Stimulated activated CD4-positive, alpha-beta T cell treated with anti-CD3 and anti-CD28 coated beads, Interleukin-2, amount 100 ng/mL, for 48 hours (primary cell): ENCODE measurements at regions not wholly inside any gene's neighbourhood (a gene's known extent, or its start where the extent isn't known, plus 50 kb on each side); places are given as distances from the start of the nearest gene placed in this dataset.

Experiments used
- DNase-seq, 2 donors: peaks; one replicate each; pipeline ENCODE4 v3.0.0-alpha.2; 2020

DNA sequence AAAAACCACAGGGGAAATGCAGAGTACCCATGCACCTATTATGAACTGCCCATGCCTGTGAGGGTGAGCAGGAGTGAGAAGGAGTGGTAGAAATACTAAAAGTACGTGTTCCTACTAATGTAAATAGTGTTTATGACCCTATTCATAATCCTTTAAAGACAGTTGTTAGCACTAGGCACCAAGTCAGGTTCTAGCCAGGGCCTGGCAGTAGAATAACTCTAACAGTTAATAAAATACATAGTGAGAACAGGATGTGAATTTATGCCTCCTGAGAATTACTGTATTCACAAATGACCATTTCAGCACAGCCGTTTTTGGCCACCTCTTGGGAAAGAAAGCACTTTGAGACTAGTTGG lies 103.2 kb upstream of the TARS1 start:
- no peak for DNase-seq

DNA sequence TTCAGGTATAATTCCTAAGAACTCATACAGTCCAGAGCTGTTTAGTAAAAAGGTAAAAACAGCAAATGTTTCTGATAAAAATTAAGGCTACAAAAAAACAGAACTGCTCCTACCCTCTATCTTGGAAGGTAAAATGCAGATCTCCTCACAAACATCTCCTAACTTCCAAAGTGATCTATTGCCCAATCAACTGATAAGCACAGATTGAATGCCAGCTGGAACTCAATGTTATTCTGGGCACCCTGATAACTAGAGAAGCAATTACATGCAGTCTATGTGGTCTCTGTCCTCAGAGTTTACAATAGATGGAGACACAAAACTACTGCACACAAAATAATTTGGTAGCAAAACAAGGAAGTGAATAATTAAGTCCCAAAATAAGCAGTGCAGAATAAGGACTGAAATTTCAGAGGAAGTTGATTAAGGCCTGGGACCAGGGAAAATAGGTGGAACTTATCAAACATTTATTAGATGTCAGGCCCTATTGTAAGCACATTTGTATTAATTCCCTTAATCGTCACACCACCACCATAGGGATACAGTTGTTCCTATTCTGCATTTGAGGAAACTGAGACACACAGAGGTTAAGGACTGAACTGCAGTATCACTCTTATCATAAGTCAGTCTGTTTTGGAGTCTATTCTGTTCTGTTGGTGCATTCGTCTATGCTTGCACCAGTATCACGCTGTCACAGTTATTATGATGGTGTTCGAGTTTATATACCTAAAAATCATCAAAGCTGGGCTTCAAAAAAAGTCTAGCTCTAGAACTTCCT lies 102.2 kb upstream of the TARS1 start:
- no peak for DNase-seq

DNA sequence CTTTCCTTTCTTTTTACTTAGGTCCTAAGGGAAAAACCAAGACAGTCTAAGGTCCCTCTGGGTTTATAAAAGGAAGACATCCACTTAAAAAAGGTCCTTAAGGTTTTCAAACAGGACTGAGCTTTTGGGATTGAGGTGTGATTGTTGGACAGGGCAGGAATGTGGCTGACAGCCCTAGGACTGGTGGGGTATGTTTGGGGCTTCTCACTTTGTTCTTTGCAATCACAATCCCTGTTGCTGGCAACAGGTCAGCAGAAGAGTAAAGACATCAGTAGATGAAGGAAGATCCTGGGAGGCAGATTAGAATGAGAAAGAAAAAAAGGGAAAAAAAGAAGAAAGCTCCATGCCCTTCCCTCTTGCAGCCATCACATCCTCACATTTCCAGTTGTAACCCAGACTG lies 101.4 kb upstream of the TARS1 start:
- DNase-seq: no peak

DNA sequence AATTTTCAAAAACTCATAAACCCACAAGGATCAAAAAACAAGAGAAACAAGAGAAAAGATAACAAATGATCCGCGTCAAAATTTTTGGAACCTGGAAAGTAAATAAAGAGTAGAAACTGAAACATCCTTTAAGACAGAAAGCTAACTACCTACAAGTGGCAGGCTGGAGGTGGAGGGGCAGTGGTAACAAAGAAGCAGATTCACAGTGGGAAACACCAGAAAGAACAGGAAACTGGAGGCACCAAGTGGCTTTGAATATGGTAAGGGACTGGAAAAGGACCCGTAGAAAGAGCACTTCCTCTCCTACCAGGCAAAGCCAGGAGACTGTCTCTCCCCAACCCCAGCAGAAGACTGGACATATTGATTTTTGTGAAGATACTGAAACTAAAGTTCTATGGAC lies 100.6 kb upstream of the TARS1 start:
- DNase-seq: no peak

DNA sequence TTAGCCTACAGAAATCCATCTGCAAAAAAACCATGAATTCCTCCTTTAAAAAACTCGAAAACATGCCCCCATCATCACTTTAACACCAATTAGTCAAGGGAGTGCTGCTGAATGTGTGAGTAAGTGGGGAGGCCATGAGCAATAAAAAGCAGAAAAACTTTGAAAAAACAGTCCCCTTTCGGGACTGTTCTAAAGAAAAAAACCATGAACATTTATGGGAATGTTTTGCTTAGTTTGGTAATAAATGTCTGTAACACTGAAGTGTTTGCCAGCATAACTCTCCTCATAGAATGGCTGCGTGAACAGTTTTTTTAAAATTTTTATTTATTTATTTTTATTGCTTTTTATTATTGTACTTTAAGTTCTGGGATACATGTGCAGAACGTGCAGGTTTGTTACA lies 99.4 kb upstream of the TARS1 start:
- DNase-seq: no peak

DNA sequence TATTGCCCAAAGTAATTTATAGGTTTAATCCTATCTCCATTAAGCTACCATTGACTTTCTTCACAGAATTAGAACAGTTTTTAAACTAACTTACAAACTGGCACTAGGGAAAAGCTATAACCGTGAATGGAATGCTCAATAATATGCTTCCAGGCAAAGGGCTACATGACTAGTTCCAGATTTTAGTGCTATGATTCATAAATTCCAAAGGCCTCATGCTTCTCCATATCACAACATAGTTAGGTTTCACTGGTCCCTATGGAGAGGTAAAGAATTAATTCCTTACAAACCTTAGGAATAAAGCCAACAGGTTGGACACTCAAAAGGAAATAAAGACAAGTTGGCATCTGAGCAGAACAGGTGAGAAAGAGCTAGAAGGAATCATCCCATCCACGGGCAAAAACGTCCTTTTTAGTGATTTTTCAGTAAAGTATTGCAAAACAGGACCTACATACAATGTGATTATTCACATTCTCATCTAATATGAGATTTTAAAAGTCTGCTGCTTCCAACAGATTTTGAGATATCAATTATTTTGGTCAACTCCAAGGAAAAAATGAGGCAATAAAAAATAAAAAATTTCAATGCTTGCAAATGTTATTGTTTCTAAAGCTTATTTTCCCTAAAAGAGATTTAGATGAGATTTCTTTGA lies 97.0 kb upstream of the TARS1 start:
- DNase-seq: no peak

DNA sequence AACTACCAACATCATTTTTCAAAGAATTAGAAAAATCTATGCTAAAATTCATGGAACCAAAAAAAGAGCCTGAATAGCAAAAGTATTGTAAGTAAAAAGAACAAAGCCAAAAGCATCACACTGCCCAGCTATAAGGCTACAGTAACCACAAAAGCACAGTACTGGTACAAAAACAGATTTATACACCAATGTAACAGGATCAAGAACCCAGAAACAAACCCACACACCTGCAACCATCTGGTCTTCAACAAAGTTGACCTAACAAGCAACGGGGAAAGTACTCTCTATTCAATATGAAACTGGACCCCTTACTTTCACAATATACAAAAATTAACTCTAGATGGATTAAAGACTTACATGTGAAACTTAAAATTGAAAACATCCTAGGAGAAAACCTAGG lies 94.2 kb upstream of the TARS1 start:
- DNase-seq: no peak

DNA sequence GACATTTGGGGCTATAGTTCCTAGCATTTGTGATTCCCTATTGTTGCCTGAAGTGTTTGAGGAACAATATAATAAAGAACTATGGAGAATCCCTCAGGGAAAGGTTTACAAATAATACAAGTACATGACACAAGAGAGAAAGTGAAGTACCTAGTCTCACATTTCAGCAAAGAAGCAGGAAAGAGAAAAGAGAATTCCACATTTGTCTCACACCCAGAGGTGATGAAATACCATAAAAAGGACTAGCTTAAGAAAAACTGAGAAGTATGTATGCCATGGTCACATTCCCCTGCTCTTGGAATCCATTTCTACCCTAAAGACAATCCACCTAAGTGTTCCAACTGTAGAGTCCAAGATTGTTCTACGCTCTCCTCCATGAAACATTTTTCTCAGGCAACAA lies 79.0 kb upstream of the TARS1 start:
- no peak for DNase-seq

DNA sequence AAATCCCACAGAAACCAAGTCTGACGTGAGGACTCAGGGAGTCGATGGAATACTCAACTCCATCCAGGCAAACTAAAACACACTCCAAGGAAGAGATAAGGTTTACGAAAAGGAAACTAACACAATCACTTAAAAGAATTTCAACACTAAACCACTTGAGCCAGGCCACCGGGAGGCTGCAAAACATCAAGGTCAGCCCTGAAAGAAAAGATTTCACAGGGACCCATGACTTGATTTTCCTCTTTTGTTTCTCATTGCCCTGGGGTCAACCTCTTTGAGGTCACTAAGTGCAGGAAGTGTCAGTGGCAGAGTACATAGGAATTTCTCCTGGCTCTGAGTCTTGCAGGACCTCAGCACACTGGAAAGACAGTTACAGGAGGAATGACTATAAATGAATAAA lies 77.8 kb upstream of the TARS1 start:
- no peak for DNase-seq

DNA sequence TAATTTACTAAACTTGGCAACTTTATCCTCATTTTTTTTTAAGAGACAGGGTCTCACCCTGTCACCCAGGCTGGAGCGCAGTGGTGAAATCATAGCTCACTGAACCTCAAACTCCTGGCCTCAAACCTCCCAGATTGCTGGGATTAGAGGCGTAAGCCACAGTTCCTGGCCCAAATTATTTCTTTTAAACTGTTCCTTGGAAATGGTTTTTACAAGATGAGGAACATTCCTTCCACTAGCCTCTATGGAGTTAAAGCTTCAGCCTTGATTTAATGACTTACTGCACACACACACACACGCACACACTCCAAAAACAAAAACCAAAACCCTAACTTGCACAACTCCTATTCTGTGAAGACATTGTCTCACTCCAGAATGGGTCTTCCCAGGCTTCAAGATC lies 77.2 kb upstream of the TARS1 start:
- DNase-seq: no peak

DNA sequence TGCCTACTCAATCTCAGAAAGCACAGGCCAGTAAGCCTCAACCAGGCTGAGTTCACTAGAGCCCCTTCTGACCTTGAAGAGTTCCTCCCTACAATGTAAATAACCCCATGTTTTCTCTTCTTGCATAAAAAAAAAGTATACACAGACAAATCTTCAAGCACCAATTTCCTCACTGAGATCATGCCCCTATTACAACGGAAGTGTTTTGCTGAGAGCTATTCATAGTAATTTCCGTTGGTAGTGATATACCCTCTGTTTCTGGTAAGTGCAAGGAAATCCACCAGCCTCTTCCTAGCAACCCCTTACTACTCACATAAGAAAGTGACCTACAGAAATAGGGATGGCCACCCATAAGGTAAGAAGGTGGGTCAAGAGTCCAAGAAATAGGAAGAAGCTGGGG lies 76.4 kb upstream of the TARS1 start:
- DNase-seq: no peak

DNA sequence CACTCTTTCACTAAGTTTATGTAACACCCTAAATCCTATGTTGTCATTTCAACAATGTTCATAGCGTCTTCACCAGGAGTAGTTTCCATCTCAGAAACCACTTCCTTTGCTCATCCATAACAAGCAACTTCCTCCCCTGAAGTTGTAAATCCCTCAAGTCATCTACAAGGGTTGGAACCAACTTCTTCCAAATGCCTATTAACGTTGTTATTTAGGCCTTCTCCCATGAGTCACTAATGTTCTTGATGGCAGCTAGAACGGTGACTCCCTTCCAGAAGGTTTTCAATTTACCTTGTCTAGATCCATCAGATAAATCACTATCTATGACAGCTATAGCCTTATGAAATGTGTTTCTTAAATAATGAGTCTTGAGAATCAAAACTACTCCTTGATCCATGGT lies 73.3 kb upstream of the TARS1 start:
- no peak for DNase-seq

DNA sequence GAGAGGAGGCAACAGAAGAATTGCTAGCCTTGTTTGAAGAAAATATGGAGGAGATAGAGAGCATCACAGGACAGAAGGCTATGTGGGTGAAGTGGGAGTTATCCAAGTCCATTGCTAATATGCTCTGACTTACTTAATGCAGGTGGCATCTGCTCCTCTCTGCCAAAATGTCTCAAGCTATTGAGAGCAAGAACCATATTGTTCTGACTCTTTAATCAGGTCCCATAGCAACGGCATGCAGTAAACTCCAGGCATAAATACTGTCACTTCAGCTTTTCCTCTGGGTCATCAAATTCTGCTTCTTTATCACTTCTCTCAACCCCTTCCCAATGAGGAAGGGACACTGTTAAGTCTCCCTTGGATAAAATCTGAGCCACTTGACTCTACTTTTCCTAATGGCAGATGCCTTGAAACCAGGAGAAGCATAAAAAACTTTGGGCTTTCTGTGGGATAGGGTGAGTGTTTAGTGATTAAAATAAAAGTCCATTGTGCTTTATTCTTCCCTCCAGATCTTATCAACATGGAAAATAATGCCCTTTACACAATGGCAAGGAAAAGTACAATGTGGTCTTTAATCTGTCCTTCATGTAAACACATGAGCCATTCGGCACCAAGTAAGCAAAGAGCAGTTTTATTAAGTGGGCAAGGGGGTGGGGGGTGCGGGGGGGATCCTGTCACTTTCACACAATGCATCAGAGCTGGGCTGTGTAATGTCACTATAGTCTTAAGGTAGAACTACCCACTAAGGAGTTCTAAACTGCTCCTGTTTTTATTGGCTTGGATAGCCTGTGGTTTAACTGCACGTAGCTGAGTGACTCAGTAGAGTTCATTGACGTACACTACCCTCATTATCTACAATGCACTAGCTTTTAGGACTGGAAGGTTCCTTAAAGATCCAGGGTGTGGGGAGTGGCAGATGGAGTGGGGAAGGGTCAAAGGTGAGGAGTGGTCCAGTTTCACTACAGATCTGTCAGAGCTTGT lies 71.0 kb upstream of the TARS1 start:
- DNase-seq: no peak

DNA sequence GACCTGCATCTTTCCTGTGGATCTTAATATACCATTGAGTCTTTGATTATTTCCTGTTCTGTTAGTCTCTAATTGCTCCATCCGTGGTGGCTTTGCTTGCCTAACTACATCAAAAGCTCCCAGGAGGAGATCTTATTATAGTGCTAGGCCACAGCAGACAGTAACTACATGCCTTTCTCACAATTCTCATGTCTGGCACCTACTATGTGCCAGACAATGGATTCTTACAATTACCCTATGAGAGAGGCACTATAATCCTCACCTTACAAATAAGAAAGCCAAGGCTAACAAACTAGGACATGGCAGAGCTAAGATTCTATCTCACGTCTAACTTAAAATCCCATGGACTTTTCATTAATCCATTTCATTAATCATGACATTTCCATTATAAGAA lies 70.3 kb upstream of the TARS1 start:
- no peak for DNase-seq

DNA sequence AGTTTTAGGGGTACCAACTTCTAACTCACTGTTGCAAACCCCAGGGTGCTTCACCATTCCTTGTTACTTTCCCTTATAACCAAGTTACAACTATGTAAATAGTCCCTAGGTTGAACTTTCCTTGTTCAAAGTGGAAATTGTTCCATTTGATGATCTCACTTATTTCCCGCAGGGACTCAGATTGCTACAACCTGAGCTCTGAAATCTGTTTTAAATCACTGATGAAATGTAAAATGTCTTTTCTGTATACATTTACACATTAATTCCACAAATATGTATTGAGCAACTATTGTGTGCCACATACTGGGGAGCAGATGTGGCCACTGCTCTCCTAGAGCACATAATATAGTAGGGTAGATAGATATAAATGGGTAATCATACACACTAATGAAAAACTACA lies 69.1 kb upstream of the TARS1 start:
- no peak for DNase-seq

DNA sequence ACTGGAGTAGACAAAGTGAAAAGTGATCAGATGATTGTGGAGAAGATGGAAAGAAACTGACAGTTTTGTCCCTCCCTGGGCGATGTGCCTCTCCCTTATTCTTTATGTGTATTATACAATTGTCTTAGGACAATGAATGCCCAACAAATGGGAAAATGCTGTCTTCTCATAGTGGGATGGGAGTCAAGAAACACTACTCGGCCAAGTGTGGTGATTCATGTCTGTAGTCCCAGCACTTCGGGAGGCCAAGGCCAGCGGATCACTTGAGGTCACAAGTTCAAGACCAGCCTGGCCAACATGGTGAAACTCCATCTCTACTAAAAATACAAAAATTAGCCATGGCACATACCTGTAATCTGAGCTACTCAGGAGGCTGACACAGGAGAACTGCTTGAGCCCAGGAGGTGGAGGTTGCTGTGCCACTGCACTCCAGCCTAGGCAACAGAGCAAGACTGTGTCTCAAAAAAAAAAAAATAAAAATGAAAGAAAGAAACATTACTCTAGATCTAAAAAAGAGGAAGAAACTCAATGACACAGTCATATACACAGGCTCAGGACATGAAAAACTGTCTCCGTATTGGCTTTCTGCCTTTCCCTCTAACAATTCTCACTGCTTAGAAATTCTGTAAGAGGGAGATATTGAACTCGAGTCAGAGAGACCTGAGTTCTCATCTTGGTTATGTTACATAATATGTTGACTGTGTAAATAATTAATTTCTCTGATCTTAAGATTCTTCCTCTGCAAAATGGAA lies 67.9 kb upstream of the TARS1 start:
- no peak for DNase-seq

DNA sequence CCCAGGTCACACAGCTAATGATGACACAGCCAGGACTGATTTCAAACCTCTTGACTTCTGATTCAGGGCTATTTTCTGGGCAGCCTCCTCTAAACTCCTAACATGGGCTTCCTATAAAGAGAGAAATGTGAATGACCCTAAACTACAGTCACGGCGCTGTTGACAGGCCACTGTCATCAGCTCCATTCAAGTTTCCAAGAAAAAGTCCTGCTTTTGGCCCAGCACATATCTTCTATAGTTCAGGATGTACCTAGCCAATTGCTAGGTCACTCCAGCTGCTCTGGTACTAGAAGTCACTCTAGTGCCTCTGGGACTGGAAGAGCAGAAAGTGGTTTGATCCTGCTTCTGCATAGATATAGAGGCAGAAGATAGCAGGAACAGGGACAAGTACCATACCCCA lies 64.9 kb upstream of the TARS1 start:
- DNase-seq: no peak

DNA sequence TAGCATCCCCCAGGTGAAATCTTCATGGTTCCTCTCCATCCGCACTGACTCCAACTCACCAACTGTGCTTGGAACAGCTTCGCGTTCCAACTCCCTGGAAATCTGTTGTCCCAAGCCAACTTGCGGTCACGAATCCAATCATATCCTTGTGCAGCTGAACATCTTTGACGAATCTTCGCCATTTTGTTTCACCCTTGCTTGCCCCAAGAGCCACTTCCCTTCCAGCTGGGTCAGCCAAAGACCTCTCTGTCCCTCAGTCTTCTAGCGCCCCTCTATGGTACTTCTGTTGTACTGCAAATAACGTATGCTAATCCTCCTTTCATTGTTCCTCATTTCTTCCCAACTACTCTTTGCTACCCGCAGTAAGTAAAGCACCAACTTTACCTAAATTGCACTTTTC lies 61.0 kb upstream of the TARS1 start:
- DNase-seq: no peak

DNA sequence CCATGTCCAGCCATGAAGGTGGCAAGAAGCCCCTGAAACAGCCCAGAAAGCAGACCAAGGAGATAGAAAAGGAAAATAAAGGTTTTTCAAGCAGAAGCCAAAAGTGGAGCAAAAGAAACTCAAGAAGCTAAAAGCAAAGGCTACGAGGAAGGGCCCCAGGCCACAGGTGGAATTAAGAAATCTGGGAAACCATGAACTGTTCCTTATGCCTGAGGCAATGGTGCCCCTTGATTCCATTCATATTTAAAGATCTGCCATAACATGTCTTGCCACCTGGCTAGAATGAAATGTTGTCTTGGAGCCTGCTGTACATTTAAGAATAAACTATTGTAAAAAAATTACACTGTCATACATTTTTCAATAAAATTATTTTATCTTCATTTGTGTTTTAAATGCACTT lies 59.5 kb upstream of the TARS1 start:
- no peak for DNase-seq
